Mesothelial cell of epicardium (in vitro differentiated cells): ENCODE measurements at regions not wholly inside any gene's neighbourhood (a gene's known extent, or its start where the extent isn't known, plus 50 kb on each side); places are given as distances from the start of the nearest gene placed in this dataset.
"Not testable (repeated sequence)": the region's sequence is repeated elsewhere in the genome, so short reads cannot be mapped to it uniquely, and the experiment has no call there.

Experiments
- DNase-seq, 2 experiments: peaks; one replicate each; pipeline ENCODE4 v3.0.0; 2021; ENCODE audit warnings: low spot score in 2 of 2; ENCODE audit not compliant: unreplicated experiment in 2 of 2
- H3K27ac Mint-ChIP-seq: 2 replicates; pipeline ENCODE4 v1.8.0; 2021; ENCODE audit warnings: mixed read lengths
- H3K27me3 Mint-ChIP-seq: 2 replicates; pipeline ENCODE4 v1.8.0; 2021; ENCODE audit warnings: low read depth, mixed read lengths
- H3K36me3 Mint-ChIP-seq: 2 replicates; pipeline ENCODE4 v1.8.0; 2021; ENCODE audit warnings: mixed read lengths
- H3K4me1 Mint-ChIP-seq: 2 replicates; pipeline ENCODE4 v1.8.0; 2021; ENCODE audit warnings: mixed read lengths
- H3K4me3 Mint-ChIP-seq: 2 replicates; pipeline ENCODE4 v1.8.0; 2021; ENCODE audit warnings: mild to moderate bottlenecking, moderate library complexity, mixed read lengths
- H3K9me3 Mint-ChIP-seq: 2 replicates; pipeline ENCODE4 v1.8.0; 2021; ENCODE audit warnings: mixed read lengths
- CTCF ChIP-seq: fragments of 200-600 bp; sonication (generic); IDR thresholded peaks from one replicate; pipeline ENCODE4 v1.5.0; 2021; ENCODE audit warnings: antibody characterized with exemption; ENCODE audit not compliant: unreplicated experiment

- H3K27ac Mint-ChIP-seq = no peak overlapping the region
- no peaks in the 10 kb centered on the region for H3K36me3 Mint-ChIP-seq
- no peak overlapping the region for H3K4me3 Mint-ChIP-seq
- no peak for TF ChIP-seq CTCF
- no peaks in the 10 kb centered on the region for H3K27me3 Mint-ChIP-seq
- H3K9me3 Mint-ChIP-seq = no peaks in the 10 kb centered on the region
- DNase-seq = no peak
- peaks cover 6% of the 10 kb centered on the region for H3K4me1 Mint-ChIP-seq
These were observed 598.4 kb downstream of the ACTL7B start for GRCh38 chr9:108257382-108257781.

GRCh38 chr9:108254236-108254635 is 601.5 kb downstream of the ACTL7B start:
- Mint-ChIP-seq H3K4me3 (no peak overlapping the region), H3K9me3 (peaks cover 9% of the 10 kb centered on the region), H3K36me3 (no peaks in the 10 kb centered on the region), H3K27ac (no peak overlapping the region), H3K27me3 (no peaks in the 10 kb centered on the region), H3K4me1 (peaks cover 6% of the 10 kb centered on the region)
- TF ChIP-seq CTCF = no peak
- no peak for DNase-seq

- not testable (repeated sequence) for H3K27me3 Mint-ChIP-seq, DNase-seq, H3K27ac Mint-ChIP-seq, H3K4me3 Mint-ChIP-seq, H3K9me3 Mint-ChIP-seq, H3K4me1 Mint-ChIP-seq, H3K36me3 Mint-ChIP-seq
These were observed 608.4 kb downstream of the ACTL7B start for GRCh38 chr9:108247391-108247790.

GRCh38 chr9:108245901-108246300 is 609.9 kb downstream of the ACTL7B start:
- no peak for TF ChIP-seq CTCF
- Mint-ChIP-seq H3K4me1 (peaks cover 3% of the 10 kb centered on the region), H3K27ac (no peak overlapping the region), H3K36me3 (no peaks in the 10 kb centered on the region), H3K4me3 (no peak overlapping the region), H3K9me3 (no peaks in the 10 kb centered on the region), H3K27me3 (no peaks in the 10 kb centered on the region)
- no peak for DNase-seq

GRCh38 chr9:108245331-108245730 is 610.5 kb downstream of the ACTL7B start:
- H3K4me3 Mint-ChIP-seq = no peak overlapping the region
- no peak overlapping the region for H3K27ac Mint-ChIP-seq
- H3K27me3 Mint-ChIP-seq = no peaks in the 10 kb centered on the region
- no peaks in the 10 kb centered on the region for H3K9me3 Mint-ChIP-seq
- TF ChIP-seq CTCF = no peak
- H3K4me1 Mint-ChIP-seq = peaks cover 3% of the 10 kb centered on the region
- no peak for DNase-seq
- H3K36me3 Mint-ChIP-seq = no peaks in the 10 kb centered on the region

GRCh38 chr9:108244686-108245085 is 611.1 kb downstream of the ACTL7B start:
- peaks cover 7% of the 10 kb centered on the region for H3K4me1 Mint-ChIP-seq
- H3K27me3 Mint-ChIP-seq = no peaks in the 10 kb centered on the region
- DNase-seq = no peak
- no peak for TF ChIP-seq CTCF
- no peaks in the 10 kb centered on the region for H3K36me3 Mint-ChIP-seq
- no peak overlapping the region for H3K4me3 Mint-ChIP-seq
- H3K9me3 Mint-ChIP-seq = no peaks in the 10 kb centered on the region
- H3K27ac Mint-ChIP-seq = no peak overlapping the region
